OCI-LY7 (cell line): ENCODE measurements at regions not wholly inside any gene's neighbourhood (a gene's known extent, or its start where the extent isn't known, plus 50 kb on each side); places are given as distances from the start of the nearest gene placed in this dataset.

Experiments used
- EZH2phosphoT487 ChIP-seq: fragments of 200-600 bp; sonication (generic); IDR thresholded peaks from 2 replicates; pipeline ENCODE4 v1.6.1; 2018; ENCODE audit warnings: low read depth, borderline replicate concordance, mild to moderate bottlenecking, mixed run types, antibody characterized with exemption, low read length, moderate library complexity, mixed read lengths
- TF ChIP-seq, protein P1 (sequence below): fragments of 200-600 bp; sonication (generic); conservative IDR thresholded peaks from 2 replicates; pipeline ENCODE4 v1.5.1; 2014; ENCODE audit warnings: mild to moderate bottlenecking, antibody characterized with exemption, low read length, moderate library complexity, mixed read lengths

DNA sequence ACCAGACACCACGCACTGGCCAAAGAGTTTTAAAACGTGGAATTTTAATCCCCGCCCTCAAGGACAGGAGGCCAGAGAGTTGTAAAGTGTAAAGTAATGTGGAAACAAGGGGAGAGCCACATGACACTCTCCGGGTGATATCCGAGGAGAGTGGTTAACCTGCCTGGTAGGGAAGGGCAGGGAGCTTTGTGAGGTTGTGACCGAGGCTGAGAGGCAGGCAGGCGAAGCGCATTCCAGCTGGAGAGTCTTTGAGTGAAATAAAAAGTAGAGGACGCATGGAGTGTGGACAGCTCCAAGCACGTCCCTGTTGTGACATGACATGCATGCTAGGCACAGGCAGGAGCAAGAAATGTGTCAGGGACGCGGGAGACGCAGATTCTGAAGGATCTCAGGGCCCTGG is 539.5 kb downstream of the RNF144A start:
- TF ChIP-seq, protein P1, sequence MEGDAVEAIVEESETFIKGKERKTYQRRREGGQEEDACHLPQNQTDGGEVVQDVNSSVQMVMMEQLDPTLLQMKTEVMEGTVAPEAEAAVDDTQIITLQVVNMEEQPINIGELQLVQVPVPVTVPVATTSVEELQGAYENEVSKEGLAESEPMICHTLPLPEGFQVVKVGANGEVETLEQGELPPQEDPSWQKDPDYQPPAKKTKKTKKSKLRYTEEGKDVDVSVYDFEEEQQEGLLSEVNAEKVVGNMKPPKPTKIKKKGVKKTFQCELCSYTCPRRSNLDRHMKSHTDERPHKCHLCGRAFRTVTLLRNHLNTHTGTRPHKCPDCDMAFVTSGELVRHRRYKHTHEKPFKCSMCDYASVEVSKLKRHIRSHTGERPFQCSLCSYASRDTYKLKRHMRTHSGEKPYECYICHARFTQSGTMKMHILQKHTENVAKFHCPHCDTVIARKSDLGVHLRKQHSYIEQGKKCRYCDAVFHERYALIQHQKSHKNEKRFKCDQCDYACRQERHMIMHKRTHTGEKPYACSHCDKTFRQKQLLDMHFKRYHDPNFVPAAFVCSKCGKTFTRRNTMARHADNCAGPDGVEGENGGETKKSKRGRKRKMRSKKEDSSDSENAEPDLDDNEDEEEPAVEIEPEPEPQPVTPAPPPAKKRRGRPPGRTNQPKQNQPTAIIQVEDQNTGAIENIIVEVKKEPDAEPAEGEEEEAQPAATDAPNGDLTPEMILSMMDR, result no peak
- no peak for TF ChIP-seq EZH2phosphoT487
